Astrocyte of the cerebellum (primary cell): ENCODE measurements at regions not wholly inside any gene's neighbourhood (a gene's known extent, or its start where the extent isn't known, plus 50 kb on each side); places are given as distances from the start of the nearest gene placed in this dataset.

Experiments
- DNase-seq: peaks from one replicate; pipeline ENCODE4 v3.0.0-alpha.2; 2011; ENCODE audit warnings: low read depth
- H3K4me3 ChIP-seq: 2 replicates; pipeline ENCODE4 v1.5.1; 2011; ENCODE audit warnings: mild to moderate bottlenecking, low read depth, low read length, moderate library complexity
- in situ Hi-C: cut with HindIII; loops from 2 replicates; pipeline ENCODE4 v1.10.0; 2017; ENCODE audit warnings: low sequenced_read_pairs
- TF ChIP-seq, protein P1 (sequence below): IDR thresholded peaks from 2 replicates; pipeline ENCODE4 v1.5.1; 2012; ENCODE audit warnings: low read length, low read depth, moderate library complexity, mild to moderate bottlenecking; ENCODE audit errors: missing control alignments

DNA sequence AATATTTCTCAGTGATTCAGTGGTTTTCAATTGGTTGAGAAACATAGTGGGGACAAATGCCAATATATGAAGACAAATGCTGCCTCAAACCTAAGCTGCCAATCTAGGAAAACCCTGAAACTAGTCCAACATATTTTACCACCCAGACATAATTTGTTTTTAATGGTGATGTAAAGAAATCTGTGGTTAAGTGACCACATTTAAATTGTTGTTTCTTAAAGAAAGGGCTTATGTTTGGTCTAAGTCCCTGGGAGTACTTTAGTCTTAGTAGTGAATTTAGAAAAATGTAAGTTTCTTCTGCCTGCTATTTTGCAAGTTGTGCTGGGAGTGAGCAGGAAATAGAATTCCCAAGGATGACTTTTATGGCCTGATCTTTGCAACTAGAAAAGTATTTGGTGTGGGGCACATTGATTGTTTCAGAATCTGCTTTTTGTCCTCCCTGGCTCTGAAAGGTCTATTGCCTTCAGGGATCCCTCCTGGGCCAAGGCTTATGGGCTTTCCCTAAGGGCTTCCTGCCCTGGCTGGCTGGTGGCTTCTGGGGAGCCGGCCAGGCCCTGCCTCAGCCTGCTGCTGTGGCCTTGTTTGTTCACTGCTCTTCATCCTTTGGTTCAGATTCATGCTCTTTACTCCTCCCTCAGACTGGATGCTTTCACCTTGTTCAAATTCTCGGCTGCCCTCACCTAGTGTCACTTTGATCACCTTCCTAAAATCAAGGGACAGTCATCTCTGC is 169.8 kb upstream of the JADE1 start:
- in situ Hi-C loops: no loop called here
- no peak for DNase-seq
- TF ChIP-seq, protein P1, sequence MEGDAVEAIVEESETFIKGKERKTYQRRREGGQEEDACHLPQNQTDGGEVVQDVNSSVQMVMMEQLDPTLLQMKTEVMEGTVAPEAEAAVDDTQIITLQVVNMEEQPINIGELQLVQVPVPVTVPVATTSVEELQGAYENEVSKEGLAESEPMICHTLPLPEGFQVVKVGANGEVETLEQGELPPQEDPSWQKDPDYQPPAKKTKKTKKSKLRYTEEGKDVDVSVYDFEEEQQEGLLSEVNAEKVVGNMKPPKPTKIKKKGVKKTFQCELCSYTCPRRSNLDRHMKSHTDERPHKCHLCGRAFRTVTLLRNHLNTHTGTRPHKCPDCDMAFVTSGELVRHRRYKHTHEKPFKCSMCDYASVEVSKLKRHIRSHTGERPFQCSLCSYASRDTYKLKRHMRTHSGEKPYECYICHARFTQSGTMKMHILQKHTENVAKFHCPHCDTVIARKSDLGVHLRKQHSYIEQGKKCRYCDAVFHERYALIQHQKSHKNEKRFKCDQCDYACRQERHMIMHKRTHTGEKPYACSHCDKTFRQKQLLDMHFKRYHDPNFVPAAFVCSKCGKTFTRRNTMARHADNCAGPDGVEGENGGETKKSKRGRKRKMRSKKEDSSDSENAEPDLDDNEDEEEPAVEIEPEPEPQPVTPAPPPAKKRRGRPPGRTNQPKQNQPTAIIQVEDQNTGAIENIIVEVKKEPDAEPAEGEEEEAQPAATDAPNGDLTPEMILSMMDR: no peak

DNA sequence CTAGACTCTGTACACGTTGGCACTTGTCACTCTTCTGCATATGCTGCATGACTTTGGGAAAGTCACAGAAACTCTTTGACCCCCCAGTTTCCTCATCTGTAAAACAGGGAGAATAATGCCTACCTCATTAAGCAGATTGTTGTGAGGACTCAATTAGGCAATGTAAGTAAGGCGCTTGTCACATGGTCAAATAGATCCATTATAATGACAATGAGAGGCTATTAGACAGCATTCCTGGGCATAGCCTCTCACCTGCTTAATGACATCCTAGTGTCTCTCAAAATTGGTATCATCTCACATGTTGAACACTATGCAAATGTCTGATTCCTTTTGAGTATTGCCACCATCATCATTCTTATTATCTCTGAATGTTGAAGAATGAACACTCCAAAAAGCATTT is 172.6 kb upstream of the JADE1 start:
- in situ Hi-C loops: no loop called here
- no peak for DNase-seq
- TF ChIP-seq, protein P1: no peak
- no peak overlapping the region for H3K4me3 ChIP-seq

More for the DNA sequence above, 169.8 kb upstream of the JADE1 start:
- no peak overlapping the region for H3K4me3 ChIP-seq

DNA sequence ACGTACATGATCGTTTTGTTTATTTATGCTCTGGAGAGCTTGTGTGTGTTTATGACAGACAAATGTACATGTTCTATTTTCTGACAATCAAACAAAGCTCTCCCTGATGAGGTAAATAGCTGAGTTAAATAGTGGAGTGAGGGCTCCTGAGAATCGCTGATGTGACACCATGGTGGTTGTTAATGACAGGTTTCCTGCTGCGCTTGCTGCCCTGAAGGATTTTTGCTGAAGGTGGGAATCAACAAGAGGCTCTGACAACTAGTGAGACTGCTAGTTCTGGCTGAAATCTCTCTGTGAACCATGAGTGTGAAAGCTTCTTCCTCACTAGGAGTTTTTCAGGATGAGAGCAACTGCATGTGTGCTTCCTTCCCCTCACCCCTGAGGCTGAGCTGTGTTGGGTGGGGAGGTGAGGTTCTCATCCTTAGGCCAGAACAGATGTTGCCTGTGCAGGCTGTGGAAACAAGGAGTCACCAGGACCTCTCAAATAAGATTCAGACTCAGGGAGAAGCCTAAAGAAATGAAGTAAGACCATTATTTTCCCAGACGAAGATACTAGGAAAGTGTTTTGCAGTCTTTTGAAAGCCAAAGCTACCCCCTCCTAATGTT is 173.4 kb upstream of the JADE1 start:
- in situ Hi-C loops: no loop called here
- H3K4me3 ChIP-seq: no peak overlapping the region
- no peak for DNase-seq
- TF ChIP-seq, protein P1: no peak

DNA sequence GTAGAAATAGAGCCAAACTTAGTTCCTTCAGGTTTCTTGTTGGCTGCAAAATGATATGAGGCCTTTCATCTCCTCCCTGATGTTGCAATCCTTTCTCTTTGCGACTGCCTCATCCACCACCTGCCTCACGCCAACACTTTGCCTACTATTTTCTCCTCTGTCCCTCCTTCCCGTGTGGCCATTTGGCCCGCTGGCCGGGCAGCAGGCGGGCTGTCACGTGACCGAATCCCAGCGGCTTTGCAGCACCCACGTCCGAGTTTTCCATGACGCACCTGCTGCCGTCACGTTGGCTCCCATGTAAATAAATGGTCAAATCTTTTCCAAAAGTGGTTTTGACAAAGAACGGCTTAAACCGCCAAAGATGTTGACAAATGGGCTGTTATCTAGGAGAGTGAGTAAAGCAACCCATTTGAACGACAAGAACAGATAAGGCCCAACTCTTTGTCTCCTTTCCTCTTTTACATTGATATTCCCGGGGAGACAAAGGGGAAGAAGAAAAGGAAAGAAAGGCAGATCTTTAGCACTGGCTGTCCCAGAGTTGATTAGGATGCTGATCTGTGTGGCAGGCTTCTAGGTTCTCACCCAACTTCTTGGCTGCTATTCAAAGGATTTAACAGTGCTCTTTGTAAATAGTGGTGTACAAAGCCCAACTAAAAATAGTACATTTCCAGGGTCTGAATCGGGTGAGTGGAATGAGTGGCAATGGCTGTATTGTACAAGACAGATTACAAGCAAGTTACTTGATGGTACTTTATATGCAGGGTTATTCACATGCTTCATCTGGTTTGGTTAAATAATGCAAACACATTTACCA is 174.2 kb upstream of the JADE1 start:
- DNase-seq: no peak
- TF ChIP-seq, protein P1: no peak
- no peak overlapping the region for H3K4me3 ChIP-seq
- in situ Hi-C loops: no loop called here

DNA sequence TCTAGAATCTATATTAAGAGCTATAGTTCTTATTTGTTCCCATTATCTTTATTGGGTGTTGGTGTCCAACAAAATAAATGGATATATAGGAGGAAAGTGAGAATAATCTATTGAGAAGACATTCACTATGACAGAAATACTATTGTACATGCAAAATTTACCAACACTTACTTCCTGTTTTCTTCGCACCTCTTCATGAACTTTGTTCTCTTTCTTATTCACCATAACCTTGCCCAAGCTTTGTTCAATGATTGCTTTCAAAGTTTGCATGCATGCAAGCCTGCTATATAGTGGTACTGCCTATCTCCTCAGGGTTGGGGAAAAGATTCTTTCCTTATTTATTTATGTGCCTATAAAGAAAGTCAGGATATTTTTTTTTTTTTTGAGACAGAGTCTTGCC is 176.4 kb upstream of the JADE1 start:
- TF ChIP-seq, protein P1: no peak
- no peak for DNase-seq
- in situ Hi-C loops: no loop called here
- no peak overlapping the region for H3K4me3 ChIP-seq

DNA sequence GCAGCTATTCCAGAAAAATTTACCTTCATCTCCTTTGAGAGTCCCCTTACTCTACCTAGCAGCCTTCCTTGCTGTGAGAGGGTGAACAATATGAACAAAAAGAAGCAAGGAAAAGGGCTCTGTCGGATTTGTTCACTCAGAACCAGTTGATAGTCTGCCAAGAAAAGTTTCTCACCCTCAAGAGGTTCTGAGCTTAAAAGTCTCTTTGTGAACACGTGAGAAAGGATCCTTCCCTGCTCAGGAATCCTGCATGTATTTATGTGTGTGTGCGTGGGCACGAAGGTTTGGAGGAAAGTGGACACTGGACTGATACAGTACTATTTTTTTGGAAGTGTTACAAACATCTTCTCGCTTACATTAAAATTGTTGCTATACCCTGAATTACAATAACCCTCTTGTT is 178.6 kb upstream of the JADE1 start:
- TF ChIP-seq, protein P1: no peak
- no peak for DNase-seq
- H3K4me3 ChIP-seq: no peak overlapping the region
- in situ Hi-C loops: no loop called here
